Stimulated activated CD4-positive, alpha-beta T cell treated with anti-CD3 and anti-CD28 coated beads, Interleukin-1b, Interleukin-23, amount 100 ng/mL, for 48 hours (primary cell): ENCODE measurements at regions not wholly inside any gene's neighbourhood (a gene's known extent, or its start where the extent isn't known, plus 50 kb on each side); places are given as distances from the start of the nearest gene placed in this dataset.
"Not testable (repeated sequence)": the region's sequence is repeated elsewhere in the genome, so short reads cannot be mapped to it uniquely, and the experiment has no call there.

Experiments used
- DNase-seq: peaks from one replicate; pipeline ENCODE4 v3.0.0-alpha.2; 2020

DNA sequence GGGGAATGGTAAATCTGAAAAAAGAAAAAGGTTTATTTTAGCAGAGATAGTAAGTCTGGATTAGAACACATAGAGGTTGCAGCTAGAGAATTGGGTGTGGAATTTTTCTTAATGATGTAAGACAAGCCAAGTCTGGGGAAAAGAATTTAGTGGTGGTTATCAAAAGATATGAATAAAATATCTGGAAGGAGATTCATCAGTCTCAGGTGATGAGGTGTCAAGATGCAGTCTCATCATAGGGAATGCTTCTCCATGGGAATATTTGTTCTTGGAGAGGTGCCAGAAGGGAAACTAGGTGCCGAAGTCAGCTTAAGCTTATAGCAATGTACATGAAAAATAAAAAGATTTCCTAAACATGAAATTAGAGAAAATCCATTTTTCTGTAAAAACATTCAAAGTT, 504.1 kb upstream of the NR3C2 start:
- no peak for DNase-seq

DNA sequence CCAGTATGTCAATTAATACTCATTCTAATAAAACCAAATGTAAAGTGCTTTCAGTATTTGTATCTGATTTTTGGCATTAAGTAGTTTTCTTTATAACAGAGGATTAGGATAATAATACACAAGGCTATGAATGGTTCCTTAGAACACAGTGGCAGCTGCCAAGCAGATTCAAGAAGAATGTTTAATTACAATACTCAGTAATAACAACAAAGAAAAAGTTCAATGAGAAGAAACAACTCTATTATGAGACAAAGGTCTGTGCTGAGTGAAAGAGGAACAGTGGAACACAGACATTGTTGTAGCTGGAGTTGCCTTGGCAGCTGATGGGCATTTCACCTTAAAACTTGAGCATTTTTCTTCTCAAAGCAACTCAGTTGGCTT, 502.6 kb upstream of the NR3C2 start:
- no peak for DNase-seq

DNA sequence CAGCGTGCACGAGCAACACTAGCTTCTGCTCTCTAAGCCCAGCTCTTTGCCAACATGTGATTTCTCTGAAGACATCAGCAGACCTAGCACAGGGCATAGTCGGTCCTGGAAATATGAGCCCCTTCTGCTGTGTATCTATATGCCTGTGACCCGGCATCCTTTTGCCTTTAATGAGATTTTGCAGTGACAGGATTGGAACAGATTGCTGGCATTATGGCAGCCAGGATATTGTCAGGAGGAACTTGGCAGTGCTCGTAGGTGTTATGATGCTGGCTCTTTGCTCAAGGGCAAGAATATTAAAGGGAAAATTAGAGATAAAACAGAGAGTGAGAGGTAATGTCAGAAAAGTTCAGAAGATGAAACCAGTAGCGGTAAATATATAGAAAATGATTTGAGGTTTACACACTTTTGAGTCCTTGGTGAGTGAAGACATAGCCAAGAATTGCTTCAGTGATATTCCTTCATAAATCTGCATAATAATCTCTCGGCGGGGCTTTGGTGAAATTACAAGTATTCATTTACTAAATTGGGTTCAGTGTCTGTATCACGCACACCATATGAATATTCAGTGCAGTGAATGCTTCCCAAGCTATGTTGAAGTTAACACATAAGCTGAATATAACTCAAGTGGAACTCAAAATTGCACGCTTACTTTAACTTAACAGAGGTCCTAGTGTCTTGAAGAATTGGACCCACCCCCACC, 502.1 kb upstream of the NR3C2 start:
- DNase-seq = no peak

DNA sequence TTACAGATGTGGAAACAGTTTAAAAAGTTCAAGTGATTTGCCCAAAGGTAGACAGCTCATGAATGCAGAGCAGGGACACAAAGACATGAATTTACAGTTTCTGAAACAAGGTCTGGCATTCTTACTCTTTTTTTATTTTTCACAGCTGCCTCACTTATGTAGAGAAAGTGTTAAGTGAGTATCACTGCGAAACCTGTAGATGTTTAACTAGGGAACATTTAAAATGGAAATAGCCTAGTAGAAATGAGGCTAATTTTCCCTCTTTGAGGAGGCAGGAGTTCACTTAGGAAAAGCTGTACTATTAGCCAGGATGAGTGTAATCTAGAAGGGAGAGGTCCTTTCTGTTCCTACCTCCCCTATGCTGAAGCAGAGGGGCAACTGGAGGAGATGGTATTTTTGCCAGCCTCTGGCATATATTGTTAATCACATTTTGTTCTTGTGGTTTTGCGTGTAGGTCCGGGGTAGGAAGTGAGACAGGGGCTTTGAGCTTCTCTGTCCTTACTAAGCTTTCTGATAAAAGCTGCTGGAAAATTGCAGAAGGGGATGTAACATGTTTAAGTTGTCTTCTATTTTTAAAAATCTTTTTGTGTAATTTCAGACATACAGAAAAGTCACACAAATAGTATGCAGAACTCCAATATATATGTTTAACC, 492.8 kb upstream of the NR3C2 start:
- DNase-seq = no peak

DNA sequence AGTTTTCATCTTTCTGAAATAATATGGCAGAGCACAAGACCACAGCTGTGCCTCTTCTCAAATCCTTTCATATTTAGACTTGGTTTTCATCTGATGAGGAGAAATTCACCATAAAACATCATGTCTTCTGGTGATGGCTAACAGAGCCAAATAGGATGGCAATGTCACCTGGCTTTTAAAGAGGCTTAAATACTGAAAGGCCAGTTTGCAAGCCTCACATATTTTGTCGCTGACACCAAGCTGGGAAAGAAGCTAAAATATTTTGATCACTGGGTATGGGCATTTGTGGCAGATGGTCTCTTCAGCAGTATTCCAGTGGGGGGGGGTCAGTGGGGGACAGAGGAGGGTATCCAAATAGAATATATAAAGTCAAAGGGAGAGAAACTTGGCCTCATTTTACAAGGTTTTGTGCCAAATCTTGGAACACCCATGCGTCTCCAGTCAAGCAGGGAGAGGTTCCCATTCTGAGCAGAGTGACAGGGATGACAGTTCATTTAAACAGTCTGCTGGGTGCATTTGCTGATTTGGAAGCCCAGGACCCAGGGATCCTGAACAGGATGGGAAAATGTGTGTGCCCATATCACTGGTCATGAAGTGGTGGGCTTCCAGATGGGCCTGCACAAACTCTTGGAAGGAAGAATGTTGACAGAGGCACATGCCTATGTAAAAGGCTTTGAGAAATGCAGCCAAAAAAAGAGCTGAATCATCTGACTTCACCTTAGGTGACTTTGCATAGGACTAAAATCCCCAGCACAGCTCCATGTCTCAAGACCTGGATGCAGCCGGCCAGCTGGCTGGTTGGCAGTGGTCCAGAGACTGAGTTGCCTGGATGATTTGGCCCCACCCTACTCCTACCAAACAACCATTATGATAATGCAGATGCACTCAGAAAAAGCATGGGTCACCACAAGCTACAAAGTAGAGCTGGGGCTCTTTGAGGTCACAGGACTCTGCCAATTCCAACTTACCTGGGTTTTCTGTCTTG, 484.4 kb upstream of the NR3C2 start:
- no peak for DNase-seq

DNA sequence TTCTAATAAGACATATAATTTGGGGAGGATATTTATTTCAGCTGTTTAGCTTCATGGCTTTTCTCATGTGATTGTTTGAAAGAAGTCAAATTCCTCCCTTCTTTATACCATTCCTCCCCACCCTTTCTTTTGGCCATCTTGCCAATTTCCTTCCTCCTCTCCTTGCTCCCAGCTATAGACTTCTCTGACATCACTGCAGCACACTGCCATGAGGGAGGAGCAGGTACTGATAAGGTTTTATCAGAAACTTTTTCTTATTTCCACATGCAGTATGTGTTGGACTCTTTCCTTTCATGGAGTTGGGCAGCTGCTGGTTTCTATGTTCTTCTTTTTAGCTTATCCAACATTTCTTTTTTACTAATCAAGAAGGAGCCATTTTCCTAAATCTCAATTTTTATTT, 481.7 kb upstream of the NR3C2 start:
- no peak for DNase-seq

DNA sequence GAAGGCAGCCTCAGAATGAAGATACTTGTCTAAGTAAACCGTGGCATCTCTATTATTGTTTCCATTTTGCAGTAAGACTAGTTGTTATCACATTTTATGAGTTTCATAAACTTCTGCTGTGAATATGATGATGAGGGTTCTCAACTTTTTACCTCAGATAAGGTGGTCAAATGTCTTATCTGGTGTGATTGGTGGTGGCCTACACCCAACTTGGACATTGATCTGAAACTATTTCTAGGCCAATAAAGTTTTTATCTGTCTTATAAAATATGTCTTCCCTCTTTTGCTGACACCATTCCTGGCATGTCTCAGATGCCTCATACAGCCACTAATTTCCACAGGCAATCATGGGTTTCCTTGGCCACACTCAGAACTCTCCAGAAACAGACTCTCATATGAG, 480.3 kb upstream of the NR3C2 start:
- DNase-seq = no peak

DNA sequence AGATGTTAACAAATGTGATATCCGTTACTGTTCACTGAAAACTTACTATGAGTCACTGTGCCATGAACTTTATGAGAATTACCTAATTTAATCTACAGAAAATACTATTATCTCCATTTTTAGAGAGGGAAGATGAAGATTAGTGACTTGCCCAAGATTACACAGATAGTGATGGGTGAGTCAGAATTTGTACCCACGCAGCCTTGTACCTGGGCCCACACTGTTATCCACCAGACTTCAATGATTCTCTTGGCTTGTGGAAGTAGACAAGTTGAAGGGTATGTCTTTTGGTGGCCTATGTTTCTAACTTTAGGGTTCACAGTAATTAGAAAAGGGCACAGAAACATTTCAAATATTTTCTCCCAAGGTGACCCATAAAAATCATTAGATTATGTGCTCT, 472.5 kb upstream of the NR3C2 start:
- DNase-seq = no peak

DNA sequence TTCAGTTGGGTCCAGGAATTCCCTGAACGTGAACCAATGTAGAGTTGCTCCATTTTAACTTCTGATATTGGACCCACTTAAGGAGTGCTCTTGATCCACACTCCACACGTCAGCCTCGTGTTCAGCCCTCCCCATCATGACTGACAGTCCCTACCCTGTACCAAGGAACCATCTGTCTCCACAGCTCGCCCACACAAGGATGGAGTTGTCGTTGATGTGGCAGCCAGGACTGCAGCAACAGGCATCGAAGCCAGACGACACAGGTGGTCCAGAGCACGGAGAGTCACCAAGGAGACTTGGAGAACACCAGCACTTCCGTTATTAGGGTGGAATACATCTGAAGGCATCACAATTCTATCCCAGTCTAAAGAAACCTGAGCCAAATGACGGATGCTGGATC, 472.1 kb upstream of the NR3C2 start:
- no peak for DNase-seq

DNA sequence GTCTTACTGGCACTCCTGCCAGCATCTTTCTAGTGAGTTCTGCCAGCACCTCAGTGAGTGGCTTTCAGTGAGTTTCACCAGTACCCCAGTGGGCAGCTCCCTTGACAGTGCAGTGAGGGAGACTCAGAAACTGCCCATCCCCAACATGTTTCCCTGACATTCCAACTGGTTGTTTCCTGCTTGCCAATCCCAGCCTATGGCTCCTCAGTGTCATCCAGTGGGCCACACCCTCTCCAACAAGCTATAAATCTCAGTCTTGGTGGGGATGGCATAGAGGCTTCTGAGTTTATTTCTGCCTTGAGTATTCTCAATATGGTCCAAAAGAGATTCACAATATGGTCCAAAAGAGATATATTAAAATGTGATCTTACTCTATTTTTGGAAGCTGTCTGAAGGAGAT, 461.2 kb upstream of the NR3C2 start:
- no peak for DNase-seq

DNA sequence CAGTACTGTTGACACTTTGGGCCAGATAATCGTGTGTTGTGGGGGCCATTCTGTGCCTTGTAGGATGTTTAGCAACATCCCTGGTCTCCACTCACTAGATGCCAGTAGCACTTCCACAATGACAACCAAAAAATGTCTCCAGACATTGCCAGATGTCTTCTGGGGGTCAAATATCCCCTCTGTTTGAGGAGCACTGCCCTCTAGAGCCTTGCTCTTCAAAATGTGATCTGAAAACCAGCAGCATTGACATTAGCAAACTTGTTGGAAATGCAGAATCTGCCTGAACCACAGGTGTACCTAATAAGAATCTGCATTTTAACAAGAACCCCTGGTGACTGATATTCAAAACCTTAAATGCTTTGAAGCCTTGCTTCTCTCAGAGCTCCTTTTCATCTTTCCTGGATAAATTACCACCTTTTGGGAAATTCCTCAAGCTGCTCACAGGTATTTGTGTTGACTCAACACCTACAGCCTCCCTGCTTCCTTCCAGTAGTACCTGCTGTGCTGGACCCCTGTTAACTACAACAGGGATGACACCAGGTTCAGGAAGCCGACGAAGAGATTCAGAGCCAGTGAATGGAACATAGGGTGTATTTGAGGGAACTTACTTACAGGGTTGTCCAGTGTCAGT, 459.0 kb upstream of the NR3C2 start:
- DNase-seq = no peak

DNA sequence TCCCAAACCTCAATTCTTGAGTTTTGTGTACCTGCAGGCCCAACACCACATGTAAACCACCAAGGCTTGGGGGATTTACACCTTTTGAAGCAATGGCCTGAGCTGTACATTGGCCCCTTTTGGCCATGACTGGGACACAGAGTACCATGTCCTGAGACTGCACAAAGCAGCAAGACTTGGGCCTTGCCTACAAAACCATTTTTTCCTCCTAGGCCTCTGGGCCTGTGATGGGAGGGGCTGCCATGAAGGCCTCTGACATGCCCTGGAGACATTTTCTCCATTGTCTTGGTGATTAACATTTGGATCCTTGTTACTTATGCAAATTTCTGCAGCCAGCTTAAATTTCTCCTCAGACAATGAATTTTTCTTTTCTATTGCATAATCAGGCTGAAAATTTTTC, 455.9 kb upstream of the NR3C2 start:
- DNase-seq = not testable (repeated sequence)

DNA sequence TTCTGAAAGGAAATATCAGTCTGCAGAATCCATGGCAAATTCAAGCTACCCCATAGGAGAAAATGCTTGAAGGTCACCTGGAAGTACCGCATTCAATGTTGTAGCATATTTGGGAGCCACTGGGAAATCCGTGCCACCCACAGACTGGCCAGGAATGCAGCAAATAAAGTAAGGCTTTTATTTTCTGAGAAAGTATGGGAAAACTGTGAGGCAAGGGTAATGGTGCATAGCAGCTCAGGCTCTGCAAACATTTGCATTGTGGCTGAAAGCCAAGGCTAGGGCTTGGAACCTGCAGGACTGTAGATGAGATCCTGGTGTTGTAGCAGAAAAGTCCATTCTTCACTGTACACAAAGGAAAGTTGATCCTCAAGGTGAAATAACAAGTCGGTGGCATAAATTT, 450.9 kb upstream of the NR3C2 start:
- no peak for DNase-seq

DNA sequence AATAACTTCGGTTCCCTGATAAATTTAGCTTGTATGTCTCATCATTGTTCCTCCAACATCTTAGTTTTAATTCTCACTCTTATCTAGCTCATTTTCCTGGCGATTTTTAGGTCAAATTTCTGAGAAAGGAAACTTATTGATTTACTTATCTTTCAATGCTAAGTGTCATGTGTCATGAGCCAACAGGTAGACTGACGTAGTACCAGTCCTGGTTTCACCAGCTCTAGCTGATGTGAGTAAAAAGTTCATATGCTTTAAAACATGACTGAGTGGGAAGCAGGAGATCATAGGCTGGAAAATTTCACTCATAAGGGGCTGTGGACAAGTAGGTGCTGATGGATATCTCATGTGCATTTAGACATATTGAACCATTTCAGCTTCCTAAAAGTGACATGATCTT, 441.7 kb upstream of the NR3C2 start:
- no peak for DNase-seq

DNA sequence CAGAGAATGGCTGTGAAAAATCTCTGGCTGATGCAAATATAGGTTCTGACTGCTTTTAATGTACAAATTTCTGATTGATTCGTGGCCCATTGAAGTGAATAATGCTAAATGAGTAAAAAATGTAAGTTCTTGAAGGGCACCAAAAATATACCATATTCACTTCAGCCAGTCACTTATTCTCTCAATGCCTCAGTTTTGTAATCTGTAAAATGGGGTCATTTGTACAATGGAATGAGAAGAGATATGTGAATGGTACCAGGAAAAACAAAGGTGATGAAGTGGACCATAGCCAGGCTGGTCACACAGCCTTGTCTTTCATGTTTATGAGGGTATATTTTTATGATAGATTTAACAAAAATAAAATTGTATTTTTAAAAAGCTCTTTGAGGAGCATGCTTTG, 441.2 kb upstream of the NR3C2 start:
- no peak for DNase-seq

DNA sequence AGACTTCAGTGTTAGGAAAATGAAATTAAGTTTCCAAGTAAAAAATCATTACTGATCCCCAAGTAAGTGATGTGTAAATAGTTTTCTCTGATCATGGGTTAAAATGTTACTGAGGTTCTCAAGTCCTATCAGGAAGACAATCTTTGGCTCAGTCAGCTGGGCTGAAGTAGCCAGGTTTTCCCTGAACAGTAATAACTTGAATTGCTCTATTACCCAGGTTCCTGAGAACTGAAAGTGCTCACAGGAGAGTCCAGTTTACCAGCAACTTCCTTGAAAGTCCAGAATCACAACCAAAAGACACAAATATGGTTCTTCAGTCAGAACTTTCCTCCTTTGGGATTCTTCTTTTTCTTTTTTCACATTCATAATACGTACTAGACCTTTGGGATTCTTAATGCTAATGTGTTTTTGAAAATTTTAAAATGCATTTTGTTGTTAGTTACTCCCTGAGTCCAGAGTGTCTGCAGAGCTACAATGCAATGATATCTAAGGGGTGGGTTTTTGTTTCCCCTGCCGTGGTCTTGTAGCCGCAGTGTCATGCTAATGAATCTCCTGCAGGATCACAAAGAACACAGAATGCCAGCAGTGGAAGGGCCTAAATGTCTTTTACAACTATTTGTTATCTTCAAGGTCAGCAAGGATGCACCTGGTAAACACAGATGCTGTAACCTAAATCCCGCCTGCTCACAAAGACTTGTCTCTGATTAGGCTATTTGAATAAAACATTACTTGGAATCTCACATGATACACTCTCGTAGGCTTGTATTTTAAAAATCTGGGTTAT, 439.8 kb upstream of the NR3C2 start:
- DNase-seq = no peak

DNA sequence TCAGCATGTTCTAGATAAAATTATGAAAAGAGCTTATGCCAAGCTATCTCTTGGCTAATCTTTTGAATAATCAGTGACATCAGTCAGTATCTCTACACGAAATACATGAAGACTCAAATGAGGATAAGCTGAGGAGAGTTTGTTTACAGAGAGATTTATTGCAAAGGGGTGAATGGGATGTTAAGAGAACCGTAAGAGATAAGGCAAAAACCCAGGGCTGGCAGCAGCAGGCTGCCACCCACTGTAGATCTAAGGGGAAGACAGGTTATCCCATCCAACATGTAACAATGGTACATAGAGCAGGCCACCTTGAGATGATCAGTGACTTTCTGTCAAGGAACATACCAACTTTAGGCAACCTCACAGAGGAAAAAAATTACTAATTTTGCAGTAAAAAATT, 432.1 kb upstream of the NR3C2 start:
- no peak for DNase-seq

DNA sequence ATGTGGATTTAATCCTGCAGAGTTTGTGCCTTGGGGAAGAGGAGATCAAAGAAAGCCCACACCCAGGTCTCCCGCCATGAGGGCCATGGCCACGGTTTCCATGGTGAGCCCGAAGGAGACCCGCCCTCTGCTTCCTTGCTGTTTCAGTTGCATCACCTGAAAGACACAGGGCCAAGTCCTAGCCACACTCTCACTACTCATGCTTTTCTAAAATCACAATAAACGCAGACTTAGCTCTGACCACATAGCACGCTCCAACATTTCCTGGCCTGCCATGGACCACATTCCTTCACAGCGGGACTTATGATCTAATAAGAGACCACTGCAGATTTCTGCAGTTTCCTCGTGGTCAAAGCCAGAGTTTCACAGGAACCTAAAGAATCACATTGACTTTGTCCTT, 426.0 kb upstream of the NR3C2 start:
- no peak for DNase-seq

DNA sequence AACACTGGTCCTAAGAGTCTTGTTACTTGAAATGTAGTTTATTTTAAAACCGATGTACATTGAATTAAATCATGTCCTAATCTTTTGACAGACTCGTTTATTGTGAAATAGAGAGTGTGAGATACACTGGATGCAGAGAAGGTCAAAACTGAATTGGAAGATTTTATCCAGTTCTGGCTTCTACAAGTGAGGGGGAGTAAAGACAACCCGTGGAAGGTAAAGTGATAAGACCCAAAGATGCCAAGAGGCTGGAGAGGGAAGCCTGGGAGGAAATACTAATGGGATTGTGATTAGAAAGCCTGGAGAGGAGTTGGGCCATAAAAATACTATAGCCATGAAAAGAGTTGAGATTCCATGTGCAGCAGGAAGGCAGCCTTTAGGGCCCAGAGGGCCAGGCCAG, 424.5 kb upstream of the NR3C2 start:
- no peak for DNase-seq

DNA sequence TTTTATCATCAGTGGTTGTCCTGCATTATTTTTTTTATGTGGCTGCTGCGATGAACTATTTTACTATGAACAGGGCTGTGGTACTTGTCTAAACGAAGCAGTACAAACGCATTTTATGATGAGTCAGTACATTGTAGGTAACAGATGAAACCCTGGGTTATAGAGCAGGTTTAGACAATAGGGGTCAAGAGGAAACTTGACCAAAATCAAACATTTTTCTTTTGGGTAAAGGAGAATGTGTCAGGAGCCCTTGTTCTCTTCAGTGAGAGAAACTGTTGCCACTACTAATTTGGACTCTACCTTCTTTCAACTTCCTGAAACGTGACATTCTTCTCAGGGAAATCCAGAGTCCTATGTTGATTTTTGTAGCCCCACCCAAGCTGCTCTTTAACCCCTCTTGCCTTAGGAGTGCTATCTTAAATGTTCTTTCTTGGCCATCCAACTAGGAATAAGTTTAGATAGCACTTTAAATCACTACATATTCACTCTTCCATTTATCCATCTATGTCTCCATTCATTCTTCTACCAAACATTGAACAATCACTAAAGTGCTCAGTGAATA, 415.8 kb upstream of the NR3C2 start:
- no peak for DNase-seq

DNA sequence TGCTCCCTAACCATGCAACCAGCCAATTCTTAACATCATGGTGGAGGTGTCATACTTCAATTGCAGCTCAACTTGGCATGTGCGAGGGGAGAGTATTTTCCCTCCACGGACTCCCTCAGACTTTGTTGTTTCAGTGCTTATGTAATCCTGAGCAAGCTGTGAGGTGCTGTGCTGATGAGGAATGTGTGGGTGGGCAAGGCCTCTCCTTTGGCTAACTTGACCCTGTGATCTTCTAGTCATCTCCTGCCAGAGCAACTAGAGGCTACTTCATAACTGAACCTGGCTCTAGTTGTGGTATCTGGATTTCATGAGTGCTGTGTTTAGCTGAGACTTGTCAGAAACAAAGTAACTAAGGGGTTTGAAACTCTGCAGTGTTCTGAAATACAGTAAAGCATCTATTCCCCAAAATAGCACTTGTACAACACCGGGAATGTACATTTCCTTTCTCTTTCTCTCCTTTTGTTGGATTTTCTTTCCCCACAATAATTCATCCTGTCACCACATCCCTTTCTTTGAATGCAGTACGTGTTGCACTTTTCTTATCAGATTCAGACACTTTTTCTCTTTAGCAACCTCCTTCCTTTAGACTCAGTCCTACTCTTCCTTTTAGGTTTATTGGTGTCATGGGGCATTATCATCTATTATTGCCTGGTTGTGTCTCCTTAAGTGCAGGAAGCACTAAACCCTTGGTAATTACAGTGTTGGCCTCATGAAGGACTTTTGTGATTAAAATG, 415.2 kb upstream of the NR3C2 start:
- no peak for DNase-seq

DNA sequence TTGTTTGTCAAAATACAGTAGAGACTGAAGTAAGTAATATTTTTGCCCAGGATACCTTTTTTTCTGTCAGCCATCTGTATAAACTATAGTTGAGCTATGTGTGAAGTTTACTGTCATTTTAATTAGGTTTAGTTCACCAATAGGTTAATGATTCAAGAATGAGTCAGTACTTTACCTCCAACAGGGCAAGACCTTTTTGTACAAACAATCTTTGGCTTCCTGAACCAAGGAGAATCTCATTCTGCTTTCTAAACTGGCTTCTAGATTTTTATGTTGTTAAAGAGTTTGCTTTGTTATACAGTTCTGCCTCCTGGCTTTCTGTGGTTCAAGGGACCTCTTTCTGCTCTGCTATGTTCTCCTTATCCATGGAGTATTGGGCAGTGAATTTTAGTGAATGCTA, 412.0 kb upstream of the NR3C2 start:
- no peak for DNase-seq
